Lung microvascular endothelial cell (primary cell): ENCODE measurements at regions not wholly inside any gene's neighbourhood (a gene's known extent, or its start where the extent isn't known, plus 50 kb on each side); places are given as distances from the start of the nearest gene placed in this dataset.

Experiments
- DNase-seq, 2 donors: peaks; one replicate each; pipeline versions ENCODE4 v3.0.0 to v3.0.0-alpha.2; 2010; ENCODE audit warnings: low read depth in 2 of 2

GRCh38 chr2:79453918-79454317 is 58.9 kb upstream of the CTNNA2 start:
- DNase-seq = no peak

- DNase-seq = no peak
Measured at GRCh38 chr2:79452651-79453050, 60.2 kb upstream of the CTNNA2 start.

DNA sequence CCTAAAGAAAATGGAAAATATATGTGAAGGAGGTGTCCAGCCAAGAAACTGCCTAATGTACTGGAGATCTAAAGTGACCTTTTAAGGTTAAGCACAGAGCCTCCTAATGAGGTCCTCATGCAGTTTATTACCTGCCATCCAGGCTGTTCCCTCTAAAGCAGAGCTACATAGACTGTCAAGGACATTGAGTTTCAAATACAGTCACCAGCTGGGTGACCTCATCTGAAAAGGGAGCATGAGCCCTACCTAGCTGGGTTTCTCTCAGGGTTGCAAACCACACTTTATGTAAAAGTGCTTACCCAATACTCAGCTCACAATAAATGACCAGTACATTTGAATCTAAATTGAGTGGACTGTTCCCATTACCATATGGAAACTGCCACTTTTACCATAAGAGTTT is 65.4 kb upstream of the CTNNA2 start:
- no peak for DNase-seq

DNA sequence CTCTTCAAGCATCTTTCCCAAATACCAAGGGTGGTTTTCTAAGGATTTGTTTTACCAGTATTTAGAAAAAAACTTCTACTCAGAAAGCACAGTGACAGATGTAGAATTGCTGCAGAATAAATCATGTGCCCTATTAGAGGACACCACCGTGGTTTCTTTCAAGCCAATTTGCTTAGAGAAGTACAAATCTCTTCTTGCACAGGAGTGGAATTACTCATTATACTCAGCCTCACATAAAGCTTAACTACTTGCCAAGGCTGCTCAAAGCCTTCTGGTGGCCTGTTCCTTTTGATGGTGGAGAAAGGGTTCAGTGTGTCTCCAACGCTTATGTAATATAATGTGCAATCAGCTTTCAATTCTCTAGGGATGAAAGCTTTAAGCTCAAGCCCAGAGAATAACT is 66.5 kb upstream of the CTNNA2 start:
- no peak for DNase-seq

GRCh38 chr2:79437433-79438267 is 75.2 kb upstream of the CTNNA2 start:
- no peak for DNase-seq

- no peak for DNase-seq
Measured at GRCh38 chr2:79434362-79434761, 78.5 kb upstream of the CTNNA2 start.

DNA sequence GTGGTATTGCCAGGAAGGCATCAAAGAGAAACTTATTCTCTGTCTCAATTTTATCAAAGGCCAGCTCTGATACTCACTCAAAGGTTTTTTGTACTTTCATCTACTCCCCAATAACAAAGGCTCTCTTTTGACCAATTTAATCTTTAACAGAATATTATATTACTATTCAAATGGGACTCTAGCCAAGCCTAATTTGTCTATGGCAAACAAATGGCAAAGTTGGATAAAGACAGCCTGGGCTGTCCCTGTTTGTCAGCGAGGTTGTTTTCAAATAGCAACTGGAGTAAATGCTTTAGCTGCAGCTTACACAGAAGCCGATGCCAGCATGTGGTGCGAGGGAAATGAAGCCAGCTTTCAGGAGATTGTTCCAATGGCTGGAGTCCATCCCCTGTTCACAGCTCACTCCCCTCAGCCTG is 80.1 kb upstream of the CTNNA2 start:
- no peak for DNase-seq

DNA sequence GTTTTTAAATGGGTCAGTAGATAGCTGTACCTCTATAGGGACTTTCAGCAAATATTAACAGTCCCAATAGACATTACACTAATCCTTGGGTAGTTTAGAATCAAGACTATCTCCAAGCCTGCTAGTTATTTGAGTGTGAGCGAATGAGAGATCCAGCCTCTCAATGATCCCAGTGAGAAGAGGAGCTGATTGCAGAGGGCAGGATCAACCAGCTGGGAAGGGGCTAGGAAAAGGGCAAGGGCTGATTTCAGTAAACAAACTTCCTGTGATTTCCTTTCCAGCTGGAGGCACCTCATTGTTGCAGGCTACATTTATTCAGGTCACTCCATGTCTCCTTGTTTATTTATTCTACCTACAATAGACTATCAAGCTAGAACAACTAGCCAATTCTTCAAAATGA is 84.1 kb upstream of the CTNNA2 start:
- DNase-seq = no peak

DNA sequence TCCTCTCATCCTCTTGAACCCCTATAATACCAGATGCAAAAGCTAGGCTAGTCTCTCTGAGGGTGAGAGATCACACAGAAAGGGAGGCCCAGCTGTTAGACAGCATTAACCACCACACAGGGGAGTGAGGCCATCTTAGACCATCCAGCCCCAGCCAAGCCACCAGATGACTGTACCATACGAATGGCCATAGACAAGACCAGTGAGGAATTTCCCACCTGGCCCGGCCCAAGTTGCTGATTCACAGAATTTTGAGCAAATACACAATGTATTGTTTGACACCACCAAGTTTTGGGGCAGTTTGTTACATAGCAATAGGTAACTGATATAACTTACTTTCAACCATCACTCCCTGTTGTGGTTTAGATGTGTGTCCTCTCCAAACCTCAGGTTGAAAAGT is 98.2 kb upstream of the CTNNA2 start:
- no peak for DNase-seq

- no peak for DNase-seq
Measured at GRCh38 chr2:79394485-79394859, 118.4 kb upstream of the CTNNA2 start.

DNA sequence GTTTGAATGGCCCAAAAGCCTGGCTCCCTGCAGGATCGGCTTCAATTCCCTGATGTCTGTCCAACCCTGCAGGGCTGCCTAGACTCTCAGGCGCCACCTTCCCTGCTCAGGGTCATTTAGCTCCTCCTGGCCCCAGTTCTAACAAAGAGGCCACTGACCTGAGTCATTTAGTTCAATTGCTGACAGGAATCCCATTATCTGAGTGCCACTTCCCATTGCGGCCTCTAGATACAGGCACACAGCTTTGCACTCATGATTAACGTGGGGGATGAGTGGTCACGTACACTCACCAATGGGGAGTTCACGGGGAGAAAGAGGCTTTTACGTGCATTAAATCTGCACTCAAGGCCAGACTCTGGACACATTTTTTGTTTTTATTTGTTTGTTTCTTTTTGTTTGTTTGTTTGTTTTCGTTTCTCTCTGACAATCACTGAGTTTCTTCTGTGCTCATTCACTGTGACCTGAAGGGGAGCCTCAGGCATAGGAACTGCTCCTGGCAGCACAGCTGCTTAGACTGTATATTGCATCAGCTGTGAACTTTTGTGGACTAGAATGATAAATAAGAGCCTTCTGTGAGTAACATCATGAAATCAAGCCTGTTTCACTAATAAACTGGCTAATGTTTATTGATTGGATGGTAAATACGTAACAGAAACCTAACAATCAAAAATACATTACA is 118.9 kb upstream of the CTNNA2 start:
- DNase-seq = no peak

- no peak for DNase-seq
Measured at GRCh38 chr2:79393107-79393685, 119.7 kb upstream of the CTNNA2 start.

- DNase-seq = no peak
Measured at GRCh38 chr2:79389481-79389880, 123.4 kb upstream of the CTNNA2 start.

- DNase-seq = no peak
Measured at GRCh38 chr2:79388024-79388423, 124.8 kb upstream of the CTNNA2 start.

DNA sequence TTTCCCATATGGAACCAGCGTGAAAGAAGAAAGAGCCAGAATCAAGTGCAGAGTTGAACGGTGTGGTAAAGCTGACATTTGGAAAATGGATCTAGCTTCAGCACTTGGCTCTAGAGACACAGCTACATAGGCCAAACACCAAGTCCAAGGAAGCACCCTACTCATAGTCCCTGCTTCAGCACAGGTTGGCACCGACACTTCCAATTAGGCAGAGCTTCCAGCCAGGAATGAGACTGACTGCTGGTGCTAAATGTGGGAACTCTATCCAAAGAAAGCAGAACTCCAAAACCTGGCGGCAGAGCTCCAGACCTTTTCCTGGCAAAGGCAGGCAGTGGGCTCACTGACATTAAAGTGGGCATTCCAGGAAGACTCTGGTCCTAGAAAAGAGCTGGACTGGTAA is 125.4 kb upstream of the CTNNA2 start:
- DNase-seq = no peak

GRCh38 chr2:79383681-79384080 is 129.2 kb upstream of the CTNNA2 start:
- no peak for DNase-seq

- DNase-seq = no peak
Measured at GRCh38 chr2:79375817-79376216, 137.0 kb upstream of the CTNNA2 start.

- no peak for DNase-seq
Measured at GRCh38 chr2:79373358-79374130, 139.3 kb upstream of the CTNNA2 start.

DNA sequence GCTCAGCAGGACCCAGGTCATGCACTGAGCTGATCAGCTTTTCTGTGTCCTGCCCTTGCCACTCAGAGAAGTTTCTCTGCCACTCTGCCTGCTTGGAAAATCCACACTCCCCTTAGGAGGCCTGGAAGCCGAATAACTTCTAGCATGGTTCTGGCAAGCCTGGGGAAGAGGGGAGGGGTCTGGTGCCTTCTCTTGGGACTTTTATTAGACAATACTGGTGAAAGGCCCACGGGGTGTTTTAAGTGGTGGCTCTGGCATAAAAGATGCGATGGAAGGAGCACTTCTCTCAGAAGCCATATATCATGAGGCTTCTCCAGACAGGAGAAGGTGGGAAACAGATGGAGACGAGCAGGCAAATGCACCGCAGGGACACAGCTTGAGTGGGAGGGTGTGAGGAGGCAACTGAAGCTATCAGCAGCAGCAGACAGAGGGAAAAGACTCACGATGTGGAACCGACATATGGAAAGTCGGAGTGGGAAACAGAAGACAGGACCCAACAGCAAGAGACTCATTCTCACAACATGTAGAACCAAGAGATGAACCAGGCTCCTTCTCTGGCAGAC is 141.8 kb upstream of the CTNNA2 start:
- DNase-seq = no peak

- no peak for DNase-seq
Measured at GRCh38 chr2:79369127-79369526, 143.7 kb upstream of the CTNNA2 start.

DNA sequence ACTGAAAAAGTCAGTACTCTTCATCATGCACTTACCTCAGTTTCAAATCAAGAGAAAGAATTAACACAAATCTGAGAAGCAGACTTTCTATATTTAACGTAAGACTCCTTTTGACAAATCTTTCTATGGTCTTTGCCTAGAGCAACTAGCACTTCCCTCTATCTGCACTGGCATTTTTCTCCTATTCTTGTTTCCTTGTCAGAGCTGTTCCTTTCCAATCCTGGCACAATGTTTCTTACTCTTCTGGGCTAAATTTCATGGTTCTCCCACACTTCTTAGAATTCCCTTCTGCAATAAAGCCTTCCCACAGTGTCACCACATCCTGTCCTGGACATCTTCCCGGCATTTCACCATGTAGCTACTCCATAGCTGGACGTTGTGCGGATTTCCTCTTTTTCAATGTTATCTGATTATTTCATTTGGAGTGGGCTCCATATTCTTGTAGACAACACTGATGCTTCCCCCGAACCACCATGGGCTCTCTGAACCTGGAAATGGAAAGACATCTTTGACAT is 144.7 kb upstream of the CTNNA2 start:
- no peak for DNase-seq

- DNase-seq = no peak
Measured at GRCh38 chr2:79359419-79359818, 153.4 kb upstream of the CTNNA2 start.
